OCI-LY7 (cell line): ENCODE measurements at regions not wholly inside any gene's neighbourhood (a gene's known extent, or its start where the extent isn't known, plus 50 kb on each side); places are given as distances from the start of the nearest gene placed in this dataset.

Experiments used
- BruUV-seq: library from RNA; stranded (reverse); fragments of 400-500 nt; replicated peaks from 2 replicates; lab custom pipeline; 2021; lab: Mats Ljungman, UMichigan
- CTCF ChIA-PET: fragments of 300-600 bp; sonication (Branson Sonifier 250); formaldehyde crosslinking; loops from one replicate; lab custom pipeline; 2022; ENCODE audit warnings: antibody characterized with exemption; ENCODE audit not compliant: unreplicated experiment; lab: Charles Lee
- POLR2A ChIA-PET: fragments of 300-600 bp; sonication (Branson Sonifier 250); formaldehyde crosslinking; loops from one replicate; lab custom pipeline; 2022; ENCODE audit warnings: antibody characterized with exemption; lab: Charles Lee
- DNase-seq: peaks from one replicate; pipeline ENCODE4 v3.0.0-alpha.2; 2015; ENCODE audit warnings: low spot score
- H2AFZ ChIP-seq: fragments of 200-600 bp; sonication (generic), shearing (Covaris generic); 2 replicates; pipeline ENCODE4 v1.6.1; 2014; ENCODE audit warnings: mild to moderate bottlenecking, antibody characterized with exemption, low read length, moderate library complexity
- H3K27ac ChIP-seq: fragments of 200-600 bp; sonication (generic); 2 replicates; pipeline ENCODE4 v1.5.1; 2014; ENCODE audit warnings: mixed run types, low read depth, mild to moderate bottlenecking, moderate library complexity, low read length, inconsistent platforms; ENCODE audit not compliant: poor library complexity, severe bottlenecking
- H3K36me3 ChIP-seq: fragments of 200-600 bp; sonication (generic); 2 replicates; pipeline ENCODE4 v1.6.1; 2014; ENCODE audit warnings: mild to moderate bottlenecking, antibody characterized with exemption, low read length, moderate library complexity, mixed read lengths; ENCODE audit not compliant: insufficient read depth
- H3K4me1 ChIP-seq: fragments of 200-600 bp; sonication (generic); 2 replicates; pipeline ENCODE4 v1.5.1; 2014; ENCODE audit warnings: mild to moderate bottlenecking, low read length; ENCODE audit not compliant: insufficient read depth, poor library complexity, severe bottlenecking
- H3K4me2 ChIP-seq: fragments of 200-600 bp; sonication (generic); 2 replicates; pipeline ENCODE4 v1.6.1; 2014; ENCODE audit warnings: mild to moderate bottlenecking, low read length
- H3K4me3 ChIP-seq: fragments of 200-600 bp; sonication (generic); 2 replicates; pipeline ENCODE4 v1.5.1; 2014; ENCODE audit warnings: mild to moderate bottlenecking, low read depth, low read length; ENCODE audit not compliant: poor library complexity, severe bottlenecking
- H3K79me2 ChIP-seq: fragments of 200-600 bp; sonication (generic); 2 replicates; pipeline ENCODE4 v1.6.1; 2016; ENCODE audit warnings: low read depth, mild to moderate bottlenecking, low read length, moderate library complexity, mixed read lengths; ENCODE audit not compliant: insufficient read depth
- H3K9me2 ChIP-seq: fragments of 200-600 bp; sonication (generic); 2 replicates; pipeline ENCODE4 v1.6.1; 2016; ENCODE audit warnings: mild to moderate bottlenecking, low read length, mixed read lengths; ENCODE audit not compliant: insufficient read depth
- H3K9me3 ChIP-seq: fragments of 200-600 bp; sonication (generic); 2 replicates; pipeline ENCODE4 v1.6.1; 2014; ENCODE audit warnings: mild to moderate bottlenecking, mixed run types, low read length, mixed read lengths
- H4K20me1 ChIP-seq: fragments of 200-600 bp; sonication (generic); 2 replicates; pipeline ENCODE4 v1.6.1; 2014; ENCODE audit warnings: mild to moderate bottlenecking, antibody characterized with exemption, low read length, moderate library complexity, mixed read lengths; ENCODE audit not compliant: insufficient read depth
- CTCF ChIP-seq: fragments of 200-600 bp; sonication (generic); conservative IDR thresholded peaks from 2 replicates; pipeline ENCODE4 v1.5.1; 2014; ENCODE audit warnings: mild to moderate bottlenecking, antibody characterized with exemption, low read length, moderate library complexity, mixed read lengths
- EZH2phosphoT487 ChIP-seq: fragments of 200-600 bp; sonication (generic); IDR thresholded peaks from 2 replicates; pipeline ENCODE4 v1.6.1; 2018; ENCODE audit warnings: low read depth, borderline replicate concordance, mild to moderate bottlenecking, mixed run types, antibody characterized with exemption, low read length, moderate library complexity, mixed read lengths
- intact Hi-C: fragments of 100-400 bp; cut with micrococcal nuclease; formaldehyde crosslinking; loops from one replicate; pipeline ENCODE4 v1.10.0; 2022; ENCODE audit not compliant: unreplicated experiment

GRCh38 chr13:24104723-24105122 lies 55.8 kb upstream of the SPATA13 start:
- POLR2A ChIA-PET: interaction anchor here (0.6 to 2.2 kb wide), 6 partner anchors 15 to 734 kb away, joined by 3 to 9 read pairs (median 4); no protein-coding TSS in a partner anchor
- CTCF ChIA-PET: no interaction called here
- Histone ChIP-seq H4K20me1 (no peaks in the 10 kb centered on the region), H3K4me2 (peak overlapping the region; percentile 19), H3K36me3 (no peaks in the 10 kb centered on the region), H3K9me3 (no peaks in the 10 kb centered on the region), H3K4me3 (no peak overlapping the region), H3K9me2 (no peaks in the 10 kb centered on the region), H3K79me2 (no peaks in the 10 kb centered on the region), H3K4me1 (peaks cover 9% of the 10 kb centered on the region), H3K27ac (no peak overlapping the region), H2AFZ (peak overlapping the region; percentile 44; the same call in 1 of the 2 replicates)
- intact Hi-C loops: no loop called here
- peak; percentile 39 for DNase-seq
- no peak for TF ChIP-seq EZH2phosphoT487
- no peak for TF ChIP-seq CTCF
- no TSS peak for BruUV-seq

DNA sequence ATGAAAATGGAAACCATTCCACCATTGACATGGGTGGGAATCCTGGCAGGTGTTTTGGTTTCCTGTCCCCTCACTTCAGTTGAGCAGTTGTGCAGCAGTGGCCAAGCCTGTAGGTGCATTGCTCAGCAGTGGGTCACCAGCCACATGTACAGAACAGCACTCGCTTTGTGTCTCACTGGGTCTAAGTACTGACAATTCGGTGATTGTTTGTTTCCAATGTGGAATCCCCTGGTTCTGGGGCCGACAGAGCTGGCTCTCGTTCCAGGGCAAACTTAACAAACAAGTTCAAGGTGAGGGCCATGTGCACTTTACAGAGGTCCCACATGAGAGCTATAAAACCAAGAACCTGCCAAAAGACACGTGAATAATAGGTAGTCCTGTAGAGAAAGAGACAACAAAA lies 54.1 kb upstream of the SPATA13 start:
- no peaks in the 10 kb centered on the region for H4K20me1 ChIP-seq
- no peak overlapping the region for H3K4me2 ChIP-seq
- TF ChIP-seq EZH2phosphoT487 (no peak), CTCF (no peak)
- intact Hi-C loops: no loop called here
- peaks cover 9% of the 10 kb centered on the region for H3K4me1 ChIP-seq
- H2AFZ ChIP-seq: no peak overlapping the region
- no peak overlapping the region for H3K4me3 ChIP-seq
- no peaks in the 10 kb centered on the region for H3K79me2 ChIP-seq
- H3K27ac ChIP-seq: no peak overlapping the region
- DNase-seq: no peak
- no peaks in the 10 kb centered on the region for H3K9me3 ChIP-seq
- POLR2A ChIA-PET: interaction anchor here (0.6 to 1.4 kb wide), 3 partner anchors 13 to 683 kb away, joined by 3 to 6 read pairs (median 4); no protein-coding TSS in a partner anchor
- CTCF ChIA-PET: no interaction called here
- no TSS peak for BruUV-seq
- H3K36me3 ChIP-seq: no peaks in the 10 kb centered on the region
- no peaks in the 10 kb centered on the region for H3K9me2 ChIP-seq

- no peak overlapping the region for H2AFZ ChIP-seq
- no peak overlapping the region for H3K4me3 ChIP-seq
- no TSS peak for BruUV-seq
- H3K27ac ChIP-seq: no peak overlapping the region
- no peak overlapping the region for H3K4me2 ChIP-seq
- H3K36me3 ChIP-seq: no peaks in the 10 kb centered on the region
- no peaks in the 10 kb centered on the region for H3K79me2 ChIP-seq
- no peak for TF ChIP-seq CTCF
- H3K4me1 ChIP-seq: peaks cover 9% of the 10 kb centered on the region
- intact Hi-C loops: no loop called here
- DNase-seq: no peak
- H3K9me3 ChIP-seq: no peaks in the 10 kb centered on the region
- H3K9me2 ChIP-seq: no peaks in the 10 kb centered on the region
- H4K20me1 ChIP-seq: no peaks in the 10 kb centered on the region
- ChIA-PET CTCF (no interaction called here), POLR2A (no interaction called here)
These were observed 52.4 kb upstream of the SPATA13 start for GRCh38 chr13:24107955-24108614.
